Spinal cord (tissue), 9 donors: ENCODE measurements at regions not wholly inside any gene's neighbourhood (a gene's known extent, or its start where the extent isn't known, plus 50 kb on each side); places are given as distances from the start of the nearest gene placed in this dataset.
A peak's percentile ranks its signal among the peaks of the same experiment; 100 is the strongest.
"Not testable (repeated sequence)": the region's sequence is repeated elsewhere in the genome, so short reads cannot be mapped to it uniquely, and the experiment has no call there.

Experiments used
- DNase-seq, 6 donors: peaks; one replicate each; pipeline versions ENCODE4 v3.0.0 to v3.0.0-alpha.2; 2013 to 2015; ENCODE audit warnings: low spot score in 6 of 6, low read depth in 4 of 6
- H3K27ac ChIP-seq: one replicate; pipeline ENCODE4 v1.5.1; 2013; ENCODE audit warnings: low read depth, low read length, control low read depth
- H3K27me3 ChIP-seq: one replicate; pipeline ENCODE4 v1.6.1; 2013; ENCODE audit warnings: low read length; ENCODE audit not compliant: control insufficient read depth, insufficient read depth
- H3K36me3 ChIP-seq: one replicate; pipeline ENCODE4 v1.6.1; 2013; ENCODE audit warnings: low read length; ENCODE audit not compliant: control insufficient read depth, insufficient read depth
- H3K4me1 ChIP-seq: one replicate; pipeline ENCODE4 v1.6.1; 2013; ENCODE audit warnings: low read length; ENCODE audit not compliant: control insufficient read depth, insufficient read depth
- H3K4me3 ChIP-seq: one replicate; pipeline ENCODE4 v1.5.1; 2013; ENCODE audit warnings: low read depth, low read length, control low read depth
- H3K9me3 ChIP-seq: one replicate; pipeline ENCODE4 v1.6.1; 2013; ENCODE audit warnings: low read length; ENCODE audit not compliant: control insufficient read depth, insufficient read depth
- WGBS: methylation state at CpG from one replicate; pipeline ENCODE4 v1.1.5; 2013; ENCODE audit warnings: missing lambda C conversion rate; ENCODE audit not compliant: insufficient coverage; 5-methylcytosine and 5-hydroxymethylcytosine counted together
- donor health status: healthy.

GRCh38 chr6:114952229-114952628, 609.4 kb upstream of the HS3ST5 start:
- Histone ChIP-seq H3K4me1 (no peaks in the 10 kb centered on the region), H3K9me3 (no peaks in the 10 kb centered on the region), H3K27ac (no peak overlapping the region), H3K36me3 (no peaks in the 10 kb centered on the region), H3K27me3 (no peaks in the 10 kb centered on the region), H3K4me3 (no peak overlapping the region)
- DNase-seq: no peak
- WGBS: no CpG with 5 or more reads among the region's 3 CpGs

- 96% methylated on average over 5 of the region's 5 CpGs for WGBS
- DNase-seq: no peak
- Histone ChIP-seq H3K27ac (no peak overlapping the region), H3K36me3 (no peaks in the 10 kb centered on the region), H3K27me3 (no peaks in the 10 kb centered on the region), H3K4me1 (no peaks in the 10 kb centered on the region), H3K9me3 (no peaks in the 10 kb centered on the region), H3K4me3 (no peak overlapping the region)
Observed at GRCh38 chr6:114945392-114945791, 602.6 kb upstream of the HS3ST5 start.

- H3K4me1 ChIP-seq: no peaks in the 10 kb centered on the region
- H3K36me3 ChIP-seq: no peaks in the 10 kb centered on the region
- H3K27ac ChIP-seq: no peak overlapping the region
- no peaks in the 10 kb centered on the region for H3K9me3 ChIP-seq
- H3K27me3 ChIP-seq: no peaks in the 10 kb centered on the region
- DNase-seq: peak in 2 of 6 donors; percentile 4 to 34
- H3K4me3 ChIP-seq: no peak overlapping the region
Observed at GRCh38 chr6:114941078-114941477, 598.3 kb upstream of the HS3ST5 start.

DNA sequence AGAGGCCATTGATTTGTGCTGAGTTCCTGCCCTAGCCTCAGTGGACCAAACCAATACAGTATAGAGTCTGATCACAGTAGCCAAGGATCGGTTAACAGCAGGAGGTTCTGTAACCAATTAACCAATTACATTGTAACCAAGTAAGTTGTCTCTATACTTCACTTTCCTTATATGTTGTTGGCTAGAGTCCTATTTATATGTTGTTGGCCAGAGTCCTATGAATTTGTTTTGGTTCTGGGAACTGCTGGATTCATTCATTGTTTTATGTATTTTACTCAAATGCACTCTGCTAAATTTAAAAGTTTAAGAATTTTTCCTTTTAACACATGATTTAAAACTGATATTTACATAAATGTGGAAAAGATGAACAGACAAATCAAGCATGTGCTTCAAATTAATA, 597.4 kb upstream of the HS3ST5 start:
- Histone ChIP-seq H3K36me3 (no peaks in the 10 kb centered on the region), H3K27me3 (no peaks in the 10 kb centered on the region), H3K27ac (no peak overlapping the region), H3K4me1 (no peaks in the 10 kb centered on the region), H3K4me3 (no peak overlapping the region), H3K9me3 (no peaks in the 10 kb centered on the region)
- no CpG with 5 or more reads among the region's 1 CpG for WGBS
- DNase-seq: no peak

- DNase-seq: peak in 2 of 6 donors; percentile 1 to 2
Observed at GRCh38 chr6:114939630-114940029, 596.8 kb upstream of the HS3ST5 start.

GRCh38 chr6:114936080-114936479, 593.3 kb upstream of the HS3ST5 start:
- Histone ChIP-seq H3K9me3 (no peaks in the 10 kb centered on the region), H3K27ac (no peak overlapping the region), H3K4me3 (no peak overlapping the region), H3K36me3 (no peaks in the 10 kb centered on the region), H3K27me3 (no peaks in the 10 kb centered on the region), H3K4me1 (no peaks in the 10 kb centered on the region)
- DNase-seq: peak in 1 of 6 donors; percentile 10
- no CpG with 5 or more reads among the region's 1 CpG for WGBS

More at GRCh38 chr6:114939630-114940029, 596.8 kb upstream of the HS3ST5 start:
- 92% methylated on average over 2 of the region's 2 CpGs for WGBS
- Histone ChIP-seq H3K36me3 (no peaks in the 10 kb centered on the region), H3K4me3 (no peak overlapping the region), H3K9me3 (no peaks in the 10 kb centered on the region), H3K27ac (no peak overlapping the region), H3K27me3 (no peaks in the 10 kb centered on the region), H3K4me1 (no peaks in the 10 kb centered on the region)

DNA sequence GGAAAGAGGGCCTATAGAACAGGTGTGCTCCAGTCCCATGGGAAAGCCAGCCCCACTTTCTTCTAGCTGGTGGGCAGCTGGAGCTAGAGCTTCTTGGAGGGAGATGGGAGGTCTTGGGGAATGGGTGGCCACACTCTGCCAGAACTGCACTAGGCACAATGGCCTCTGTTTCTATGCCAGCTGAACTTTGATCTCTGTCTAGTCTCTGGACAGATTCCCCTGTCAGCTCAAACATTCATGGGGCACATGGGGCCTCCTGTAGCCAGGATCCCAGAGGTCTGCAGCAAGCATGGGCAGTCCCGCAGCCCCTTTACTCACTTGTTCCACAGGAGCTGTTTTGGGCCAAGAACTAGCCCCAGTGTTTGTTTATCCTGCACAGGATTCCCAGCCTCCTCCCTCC, 591.3 kb upstream of the HS3ST5 start:
- no peaks in the 10 kb centered on the region for H3K36me3 ChIP-seq
- no peak for DNase-seq
- WGBS: 81% methylated on average over 1 of the region's 1 CpG
- no peak overlapping the region for H3K27ac ChIP-seq
- no peaks in the 10 kb centered on the region for H3K4me1 ChIP-seq
- no peaks in the 10 kb centered on the region for H3K9me3 ChIP-seq
- no peaks in the 10 kb centered on the region for H3K27me3 ChIP-seq
- no peak overlapping the region for H3K4me3 ChIP-seq

GRCh38 chr6:114928731-114929130, 585.9 kb upstream of the HS3ST5 start:
- DNase-seq, H3K4me1 ChIP-seq, H3K36me3 ChIP-seq, H3K9me3 ChIP-seq, H3K27ac ChIP-seq, H3K27me3 ChIP-seq, H3K4me3 ChIP-seq: not testable (repeated sequence)
- 88% methylated on average over 7 of the region's 8 CpGs for WGBS

DNA sequence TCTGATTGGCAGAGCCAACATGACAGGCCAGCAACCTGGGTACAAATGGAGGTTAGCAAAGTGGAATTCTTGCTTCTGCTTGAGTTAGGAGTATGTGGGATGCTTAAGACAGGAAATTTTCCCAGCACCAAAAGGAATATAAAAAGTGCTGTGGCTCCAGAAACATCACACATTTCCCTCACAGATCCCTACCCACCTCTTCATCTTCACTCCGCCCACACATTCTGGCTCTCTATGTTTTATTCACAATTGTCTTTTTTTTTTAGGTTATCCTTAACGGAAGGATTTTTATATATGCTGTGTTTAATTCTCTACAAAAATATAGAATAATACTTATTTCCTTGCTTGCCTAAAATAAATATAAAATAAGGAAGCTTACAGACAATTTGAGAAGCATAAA, 563.3 kb upstream of the HS3ST5 start:
- H3K4me1 ChIP-seq: no peaks in the 10 kb centered on the region
- no CpG with 5 or more reads among the region's 2 CpGs for WGBS
- H3K27me3 ChIP-seq: no peaks in the 10 kb centered on the region
- no peak for DNase-seq
- H3K36me3 ChIP-seq: no peaks in the 10 kb centered on the region
- H3K27ac ChIP-seq: no peak overlapping the region
- no peak overlapping the region for H3K4me3 ChIP-seq
- H3K9me3 ChIP-seq: no peaks in the 10 kb centered on the region

DNA sequence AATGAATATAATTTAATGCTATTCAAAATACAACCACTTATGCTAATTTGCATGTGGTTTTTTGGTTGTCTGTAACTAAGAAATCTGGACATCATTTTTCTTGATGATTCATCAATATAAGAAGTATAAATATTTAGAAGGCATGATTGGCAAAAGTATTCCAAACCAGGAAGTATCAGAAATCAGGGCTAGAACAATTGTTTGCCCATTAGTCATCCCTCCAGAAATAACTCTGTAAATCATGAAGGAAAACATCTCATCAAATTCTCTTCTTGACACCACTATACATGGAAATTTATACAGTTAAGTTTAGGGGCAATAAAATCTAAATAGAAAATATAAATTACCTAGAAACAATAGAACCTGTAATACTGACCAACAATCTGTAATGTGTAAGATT, 554.7 kb upstream of the HS3ST5 start:
- DNase-seq: no peak
- no peaks in the 10 kb centered on the region for H3K27me3 ChIP-seq
- H3K36me3 ChIP-seq: no peaks in the 10 kb centered on the region
- H3K4me1 ChIP-seq: no peaks in the 10 kb centered on the region
- no peak overlapping the region for H3K4me3 ChIP-seq
- no peak overlapping the region for H3K27ac ChIP-seq
- no peaks in the 10 kb centered on the region for H3K9me3 ChIP-seq

DNA sequence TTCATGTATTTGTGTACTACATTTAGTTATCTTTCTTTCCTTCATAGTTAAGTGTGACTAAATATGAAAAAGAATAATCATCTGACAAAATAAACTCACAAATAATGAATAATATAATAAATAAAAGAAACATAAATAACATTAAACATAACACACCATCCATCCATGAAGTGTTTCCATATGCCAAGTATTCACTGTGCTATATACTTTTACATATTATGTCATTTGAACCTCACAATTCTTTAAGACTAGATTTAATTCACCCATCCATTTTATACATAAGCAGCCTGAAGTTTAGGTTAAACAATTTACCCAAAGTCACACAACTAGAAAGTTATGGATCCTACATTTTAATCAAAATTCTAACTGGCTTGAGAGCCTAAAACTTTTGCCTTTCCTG, 549.4 kb upstream of the HS3ST5 start:
- Histone ChIP-seq H3K36me3 (no peaks in the 10 kb centered on the region), H3K4me1 (no peaks in the 10 kb centered on the region), H3K4me3 (no peak overlapping the region), H3K9me3 (no peaks in the 10 kb centered on the region), H3K27me3 (no peaks in the 10 kb centered on the region), H3K27ac (no peak overlapping the region)
- no peak for DNase-seq
